PFSK-1 (cell line): ENCODE measurements at regions not wholly inside any gene's neighbourhood (a gene's known extent, or its start where the extent isn't known, plus 50 kb on each side); places are given as distances from the start of the nearest gene placed in this dataset.

Source experiments
- FOXP2 ChIP-seq: optimal IDR thresholded peaks from 2 replicates; pipeline ENCODE3; 2011; ENCODE audit warnings: borderline replicate concordance, control low read depth, inconsistent platforms; ENCODE audit not compliant: insufficient read depth; ENCODE audit errors: extremely low read length, extremely low read depth
- POLR2AphosphoS5 ChIP-seq: IDR thresholded peaks from 2 replicates; pipeline ENCODE4 v1.6.1; 2012; ENCODE audit warnings: low read depth, mild to moderate bottlenecking, control low read depth, low read length, moderate library complexity
- SIN3A ChIP-seq: IDR thresholded peaks from 2 replicates; pipeline ENCODE4 v1.6.1; 2012; ENCODE audit warnings: mild to moderate bottlenecking, low read length, moderate library complexity, borderline replicate concordance; ENCODE audit not compliant: insufficient read depth
- TAF1 ChIP-seq: IDR thresholded peaks from 2 replicates; pipeline ENCODE4 v1.6.1; 2012; ENCODE audit warnings: low read length, control low read depth, borderline replicate concordance; ENCODE audit not compliant: insufficient read depth
- TF ChIP-seq, protein P1 (sequence below), 2 experiments: IDR thresholded peaks; 2 replicates each; pipeline versions ENCODE4 v1.6.1 to v1.8.0; 2011 to 2012; ENCODE audit warnings: low read depth in 2 of 2, low read length in 2 of 2, control low read depth in 1 of 2, inconsistent platforms in 1 of 2, mild to moderate bottlenecking in 1 of 2, moderate library complexity in 1 of 2; ENCODE audit not compliant: insufficient read depth in 1 of 2

DNA sequence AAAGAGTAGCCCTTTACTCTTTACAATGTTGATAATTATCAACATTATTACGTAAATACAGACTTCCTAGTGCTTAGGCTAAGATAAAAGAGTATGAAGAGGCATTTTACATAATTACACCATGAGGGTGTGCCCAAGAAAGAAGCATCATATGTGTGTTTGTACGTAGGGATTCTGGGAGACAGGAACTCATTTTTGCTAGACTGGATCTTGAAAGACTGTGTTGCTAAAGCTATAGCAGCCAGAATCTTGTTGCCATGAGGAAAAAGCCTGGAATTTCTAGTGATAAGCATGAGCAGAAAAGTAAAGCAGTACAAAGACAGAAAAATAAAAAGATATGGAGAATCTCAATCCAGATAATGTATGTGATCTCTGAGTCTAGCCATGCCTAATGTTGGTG is 72.1 kb downstream of the JRKL start:
- TF ChIP-seq SIN3A (no peak), TAF1 (no peak), POLR2AphosphoS5 (no peak), FOXP2 (no peak)
- TF ChIP-seq, protein P1, sequence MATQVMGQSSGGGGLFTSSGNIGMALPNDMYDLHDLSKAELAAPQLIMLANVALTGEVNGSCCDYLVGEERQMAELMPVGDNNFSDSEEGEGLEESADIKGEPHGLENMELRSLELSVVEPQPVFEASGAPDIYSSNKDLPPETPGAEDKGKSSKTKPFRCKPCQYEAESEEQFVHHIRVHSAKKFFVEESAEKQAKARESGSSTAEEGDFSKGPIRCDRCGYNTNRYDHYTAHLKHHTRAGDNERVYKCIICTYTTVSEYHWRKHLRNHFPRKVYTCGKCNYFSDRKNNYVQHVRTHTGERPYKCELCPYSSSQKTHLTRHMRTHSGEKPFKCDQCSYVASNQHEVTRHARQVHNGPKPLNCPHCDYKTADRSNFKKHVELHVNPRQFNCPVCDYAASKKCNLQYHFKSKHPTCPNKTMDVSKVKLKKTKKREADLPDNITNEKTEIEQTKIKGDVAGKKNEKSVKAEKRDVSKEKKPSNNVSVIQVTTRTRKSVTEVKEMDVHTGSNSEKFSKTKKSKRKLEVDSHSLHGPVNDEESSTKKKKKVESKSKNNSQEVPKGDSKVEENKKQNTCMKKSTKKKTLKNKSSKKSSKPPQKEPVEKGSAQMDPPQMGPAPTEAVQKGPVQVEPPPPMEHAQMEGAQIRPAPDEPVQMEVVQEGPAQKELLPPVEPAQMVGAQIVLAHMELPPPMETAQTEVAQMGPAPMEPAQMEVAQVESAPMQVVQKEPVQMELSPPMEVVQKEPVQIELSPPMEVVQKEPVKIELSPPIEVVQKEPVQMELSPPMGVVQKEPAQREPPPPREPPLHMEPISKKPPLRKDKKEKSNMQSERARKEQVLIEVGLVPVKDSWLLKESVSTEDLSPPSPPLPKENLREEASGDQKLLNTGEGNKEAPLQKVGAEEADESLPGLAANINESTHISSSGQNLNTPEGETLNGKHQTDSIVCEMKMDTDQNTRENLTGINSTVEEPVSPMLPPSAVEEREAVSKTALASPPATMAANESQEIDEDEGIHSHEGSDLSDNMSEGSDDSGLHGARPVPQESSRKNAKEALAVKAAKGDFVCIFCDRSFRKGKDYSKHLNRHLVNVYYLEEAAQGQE (IDR thresholded peaks at IDR 0.05; ENCODE audit: insufficient read depth in 1 of 2, low read depth in 2 of 2, low read length in 2 of 2) = no peak

DNA sequence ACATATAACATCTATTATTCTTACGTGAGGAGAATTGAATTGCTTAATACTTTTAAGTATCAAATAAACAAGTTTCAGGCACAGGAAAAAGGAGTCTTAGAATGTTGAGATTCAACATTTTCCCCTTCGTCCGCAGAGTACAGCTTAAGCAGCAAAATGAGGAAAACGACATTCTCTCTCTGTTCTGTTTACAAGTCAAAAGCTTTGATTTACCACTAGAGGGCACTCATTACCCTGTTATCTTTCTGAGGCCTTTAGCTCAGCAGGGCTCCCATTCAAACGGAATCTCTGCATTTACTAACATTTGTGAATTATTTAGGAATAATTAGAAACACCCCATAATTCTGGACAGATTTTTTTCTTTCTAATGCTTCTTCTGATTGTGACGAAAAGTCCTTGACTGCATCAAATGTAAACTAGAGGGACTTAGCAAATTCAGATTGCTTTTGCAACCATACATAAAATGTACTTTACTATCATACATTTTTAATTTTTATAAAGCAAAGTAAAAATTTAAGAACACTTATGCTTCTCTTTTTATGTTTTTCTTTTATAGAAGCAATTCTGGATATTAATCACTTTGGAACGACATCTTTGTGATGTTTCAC is 75.0 kb downstream of the JRKL start:
- TF ChIP-seq, protein P1 (IDR thresholded peaks at IDR 0.05; ENCODE audit: insufficient read depth in 1 of 2, low read depth in 2 of 2, low read length in 2 of 2) = no peak
- no peak for TF ChIP-seq POLR2AphosphoS5
- TF ChIP-seq SIN3A = no peak
- no peak for TF ChIP-seq FOXP2
- TF ChIP-seq TAF1 = no peak

DNA sequence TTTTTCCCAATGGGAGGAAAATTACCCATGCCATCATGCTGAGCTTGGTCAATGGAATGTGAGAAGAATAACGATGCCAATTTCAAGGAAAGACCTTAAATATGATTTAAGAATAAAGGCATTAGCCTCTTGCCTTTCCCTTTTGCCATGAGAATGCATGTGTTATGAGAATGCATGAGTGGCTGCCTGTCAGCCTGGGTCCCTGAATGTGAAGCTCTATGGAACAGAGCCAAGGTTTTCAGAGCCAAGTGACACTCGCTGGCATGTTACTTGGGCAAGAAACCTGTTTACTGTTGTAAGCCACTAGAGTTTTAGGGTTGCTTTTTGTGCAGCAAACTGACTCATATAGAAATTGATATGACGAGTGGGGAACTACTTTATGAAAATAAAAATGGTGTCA is 75.7 kb downstream of the JRKL start:
- TF ChIP-seq, protein P1 (IDR thresholded peaks at IDR 0.05; ENCODE audit: insufficient read depth in 1 of 2, low read depth in 2 of 2, low read length in 2 of 2) = no peak
- TF ChIP-seq SIN3A (no peak), POLR2AphosphoS5 (no peak), FOXP2 (no peak), TAF1 (no peak)

DNA sequence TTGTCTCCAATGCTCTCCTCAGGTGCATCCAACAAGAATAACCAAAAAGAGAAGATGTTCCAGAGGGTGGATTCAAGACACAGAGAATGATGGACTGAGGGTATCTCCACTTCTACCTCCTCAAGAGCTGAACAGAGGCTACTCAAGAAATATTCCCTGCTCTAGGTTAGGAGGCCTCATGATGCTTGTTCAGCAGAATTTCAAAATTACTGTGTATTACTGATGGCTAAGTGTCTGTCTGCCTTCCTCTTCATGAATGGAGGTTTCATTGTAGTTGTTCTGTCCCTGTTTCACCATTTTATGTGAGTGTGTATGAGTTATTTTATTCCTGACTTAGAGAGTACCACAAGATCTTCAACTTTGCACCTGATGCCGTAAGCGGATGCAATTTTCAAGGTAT is 76.8 kb downstream of the JRKL start:
- TF ChIP-seq SIN3A (no peak), POLR2AphosphoS5 (no peak), TAF1 (no peak), FOXP2 (no peak)
- TF ChIP-seq, protein P1 (IDR thresholded peaks at IDR 0.05; ENCODE audit: insufficient read depth in 1 of 2, low read depth in 2 of 2, low read length in 2 of 2) = no peak

DNA sequence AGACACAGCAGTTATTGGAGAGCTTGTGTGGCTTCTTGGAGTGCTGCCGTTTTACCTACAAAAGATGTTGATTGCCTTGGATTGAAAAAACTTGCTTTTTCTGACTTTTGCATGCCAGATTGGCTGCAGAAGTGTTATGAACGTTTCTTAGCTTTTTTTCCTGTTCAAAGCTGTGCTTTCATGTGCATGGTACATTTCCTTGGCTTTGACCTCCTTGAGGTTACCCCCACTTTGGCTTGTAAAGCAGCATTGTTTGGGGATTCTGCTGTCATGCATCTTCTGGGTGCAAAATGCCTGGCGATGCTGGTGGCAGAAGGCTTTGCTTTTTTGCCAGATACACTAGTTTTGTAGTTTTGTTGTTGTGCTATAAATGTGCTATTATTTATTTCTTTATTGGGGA is 80.0 kb downstream of the JRKL start:
- TF ChIP-seq TAF1 (no peak), POLR2AphosphoS5 (no peak), FOXP2 (no peak), SIN3A (no peak)
- TF ChIP-seq, protein P1 (IDR thresholded peaks at IDR 0.05; ENCODE audit: insufficient read depth in 1 of 2, low read depth in 2 of 2, low read length in 2 of 2) = no peak
